Ovary (tissue), 3 donors: ENCODE measurements at regions not wholly inside any gene's neighbourhood (a gene's known extent, or its start where the extent isn't known, plus 50 kb on each side); places are given as distances from the start of the nearest gene placed in this dataset.

Experiments used
- CTCF ChIP-seq, 3 donors: fragments of 450-650 bp in 2 of 3; fragments of 200-600 bp in 1 of 3; IDR thresholded peaks; one replicate each; pipeline versions ENCODE4 v1.5.1 to v1.8.0; 2016 to 2022; ENCODE audit warnings: antibody characterized with exemption in 3 of 3, mild to moderate bottlenecking in 1 of 3
- EP300 ChIP-seq: sonication (generic); formaldehyde crosslinking; IDR thresholded peaks from one replicate; pipeline ENCODE4 v1.6.1; 2017; ENCODE audit warnings: antibody characterized with exemption
- POLR2A ChIP-seq: fragments of 450-650 bp; IDR thresholded peaks from one replicate; pipeline ENCODE4 v1.6.1; 2017; ENCODE audit warnings: antibody characterized with exemption, mild to moderate bottlenecking, moderate library complexity
- donor health status: DM: no; HTN: no; CAD: no.

DNA sequence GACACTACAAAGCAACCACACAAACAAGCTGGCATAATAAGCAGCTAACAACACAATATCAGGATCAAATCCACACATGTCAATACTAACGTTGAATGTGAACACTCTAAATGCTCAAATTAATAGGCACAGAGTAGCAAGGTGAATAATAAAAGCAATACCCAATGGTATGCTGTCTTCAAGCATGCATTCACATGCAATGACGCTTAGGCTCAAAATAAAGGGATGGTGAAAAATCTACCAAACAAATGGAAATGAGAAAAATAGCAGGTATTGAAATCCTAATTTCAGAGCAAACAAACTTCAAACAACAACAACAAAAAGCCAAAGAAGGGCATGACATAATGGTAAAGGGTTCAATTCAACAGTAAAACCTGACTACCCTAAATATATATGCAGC lies 74.0 kb upstream of the FAM47B start:
- TF ChIP-seq CTCF (IDR thresholded peaks at IDR 0.05), result no peak
- TF ChIP-seq POLR2A, result no peak
- TF ChIP-seq EP300, result no peak
